ENCODE measurements at regions not wholly inside any gene's neighbourhood (a gene's known extent, or its start where the extent isn't known, plus 50 kb on each side); places are given as distances from the start of the nearest gene placed in this dataset.

- TF ChIP-seq CTCF (IDR thresholded peaks at IDR 0.05) (no peak), POLR2A (IDR thresholded peaks at IDR 0.05) (no peak)
Measured at GRCh38 chr2:200156166-200156835, 150.2 kb upstream of the SPATS2L start.

Measured in tibial nerve (tissue), 3 donors.